ENCODE measurements at regions not wholly inside any gene's neighbourhood (a gene's known extent, or its start where the extent isn't known, plus 50 kb on each side); places are given as distances from the start of the nearest gene placed in this dataset.
"Not testable (repeated sequence)": the region's sequence is repeated elsewhere in the genome, so short reads cannot be mapped to it uniquely, and the experiment has no call there.

GRCh38 chr13:46469699-46470098, 82.6 kb upstream of the RUBCNL start:
- TF ChIP-seq CTCF (conservative IDR thresholded peaks at IDR 0.05; ENCODE audit: low read length); EZH2phosphoT487 (IDR thresholded peaks at IDR 0.05; ENCODE audit: borderline replicate concordance, low read depth, low read length): not testable (repeated sequence)

All from OCI-LY7 (cell line).